HCT116 (cell line): ENCODE measurements at regions not wholly inside any gene's neighbourhood (a gene's known extent, or its start where the extent isn't known, plus 50 kb on each side); places are given as distances from the start of the nearest gene placed in this dataset.

Source experiments
- ATAC-seq: fragments of 200-7000 bp; cut with Tn5 transposase; 2 replicates; pipeline ENCODE4 v1.9.1; 2020; ENCODE audit warnings: mild to moderate bottlenecking, moderate library complexity
- BruUV-seq: library from RNA; stranded (reverse); fragments of 400-500 nt; replicated peaks from 2 replicates; lab custom pipeline; 2021; lab: Mats Ljungman, UMichigan
- CTCF ChIA-PET: fragments of 300-600 bp; sonication (Branson Sonifier 250); formaldehyde crosslinking; loops from one replicate; lab custom pipeline; 2021; ENCODE audit warnings: antibody characterized with exemption; lab: Charles Lee
- POLR2A ChIA-PET: fragments of 300-600, 350-600 bp; sonication (Branson Sonifier 250); formaldehyde crosslinking; loops from one replicate; lab custom pipeline; 2021; ENCODE audit warnings: antibody characterized with exemption; lab: Charles Lee
- RAD21 ChIA-PET, 2 experiments: fragments of 300-600 bp; sonication (Branson Sonifier 250); formaldehyde crosslinking; loops; one replicate each; lab custom pipeline; 2023; ENCODE audit warnings: low total read pairs in 2 of 2; ENCODE audit not compliant: uncharacterized antibody in 2 of 2, unreplicated experiment in 2 of 2, low non-redundant PET in 1 of 2; lab: Charles Lee
- DNase-seq: peaks from one replicate; pipeline ENCODE4 v3.0.0-alpha.2; 2010; ENCODE audit warnings: low read depth, low spot score
- H2AFZ ChIP-seq: fragments of 200-600 bp; shearing (Covaris generic), sonication (generic); 2 replicates; pipeline ENCODE4 v1.6.1; 2017; ENCODE audit warnings: low read depth, mixed run types, mixed read lengths, antibody characterized with exemption, low read length; ENCODE audit not compliant: poor library complexity, severe bottlenecking
- H3K27ac ChIP-seq: 2 replicates; pipeline ENCODE4 v1.5.1; 2012; ENCODE audit warnings: low read depth, low read length
- H3K27me3 ChIP-seq: fragments of 200-600 bp; sonication (generic); 2 replicates; pipeline ENCODE4 v1.6.1; 2016; ENCODE audit warnings: mixed run types, low read length, mixed read lengths; ENCODE audit not compliant: insufficient read depth
- H3K36me3 ChIP-seq, 2 experiments: fragments of 200-500 bp in 1 of 2; fragments of 200-600 bp in 1 of 2; sonication (Bioruptor generic) in 1 of 2; sonication (generic) in 1 of 2; 2 replicates each; pipeline versions ENCODE4 v1.5.1 to v1.6.1; 2014 to 2016; ENCODE audit warnings: low read length in 2 of 2, inconsistent platforms in 1 of 2, mixed read lengths in 1 of 2, mixed run types in 1 of 2; ENCODE audit not compliant: insufficient read depth in 2 of 2, control insufficient read depth in 1 of 2
- H3K4me1 ChIP-seq, 2 experiments: fragments of 200-600 bp in 1 of 2; sonication (generic) in 1 of 2; 2 replicates each; pipeline versions ENCODE4 v1.5.1 to v1.6.1; 2012 to 2017; ENCODE audit warnings: low read length in 2 of 2, inconsistent platforms in 1 of 2, mild to moderate bottlenecking in 1 of 2, mixed read lengths in 1 of 2, mixed run types in 1 of 2, moderate library complexity in 1 of 2; ENCODE audit not compliant: insufficient read depth in 2 of 2, control insufficient read depth in 1 of 2
- H3K4me2 ChIP-seq: fragments of 200-600 bp; sonication (generic); 2 replicates; pipeline ENCODE4 v1.6.1; 2017; ENCODE audit warnings: mixed run types, low read length, mixed read lengths
- H3K4me3 ChIP-seq, 2 experiments: fragments of 200-600 bp in 1 of 2; sonication (generic) in 1 of 2; replicated peaks in 1 of 2; 2 replicates each; pipeline ENCODE4 v1.5.1; 2011 to 2016; ENCODE audit warnings: low read length in 2 of 2, control low read depth in 1 of 2, low read depth in 1 of 2, mild to moderate bottlenecking in 1 of 2, mixed read lengths in 1 of 2, mixed run types in 1 of 2
- H3K79me2 ChIP-seq: fragments of 200-600 bp; sonication (generic); 2 replicates; pipeline ENCODE4 v1.6.1; 2017; ENCODE audit warnings: mild to moderate bottlenecking, mixed run types, low read length, moderate library complexity, mixed read lengths; ENCODE audit not compliant: insufficient read depth
- H3K9ac ChIP-seq: fragments of 200-600 bp; sonication (generic); 2 replicates; pipeline ENCODE4 v1.6.1; 2016; ENCODE audit warnings: low read length, mixed read lengths
- H3K9me2 ChIP-seq: fragments of 200-600 bp; sonication (generic), shearing (Covaris generic); 2 replicates; pipeline ENCODE4 v1.6.1; 2017; ENCODE audit warnings: mixed run types, mild to moderate bottlenecking, moderate library complexity; ENCODE audit not compliant: insufficient read depth
- H3K9me3 ChIP-seq, 2 experiments: fragments of 200-500 bp in 1 of 2; fragments of 200-600 bp in 1 of 2; sonication (Bioruptor generic) in 1 of 2; sonication (generic) in 1 of 2; 2 replicates each; pipeline ENCODE4 v1.6.1; 2014 to 2017; ENCODE audit warnings: low read length in 2 of 2, mixed read lengths in 2 of 2, inconsistent platforms in 1 of 2, low read depth in 1 of 2, mild to moderate bottlenecking in 1 of 2, mixed run types in 1 of 2, moderate library complexity in 1 of 2; ENCODE audit not compliant: control insufficient read depth in 1 of 2, insufficient read depth in 1 of 2
- H4K20me1 ChIP-seq: fragments of 200-600 bp; sonication (generic), shearing (Covaris generic); 2 replicates; pipeline ENCODE4 v1.6.1; 2017; ENCODE audit warnings: mixed run types, mild to moderate bottlenecking, moderate library complexity; ENCODE audit not compliant: insufficient read depth
- CBX3 ChIP-seq: IDR thresholded peaks from 2 replicates; pipeline ENCODE4 v1.6.1; 2012; ENCODE audit warnings: low read depth
- EGR1 ChIP-seq: IDR thresholded peaks from 2 replicates; pipeline ENCODE4 v1.6.1; 2012; ENCODE audit warnings: low read depth
- EZH2 ChIP-seq: fragments of 200-600 bp; sonication (generic); IDR thresholded peaks from 2 replicates; pipeline ENCODE4 v1.6.1; 2017; ENCODE audit warnings: antibody characterized with exemption, mixed run types
- FOSL1 ChIP-seq: IDR thresholded peaks from 2 replicates; pipeline ENCODE4 v1.6.1; 2012; ENCODE audit warnings: low read depth
- POLR2A ChIP-seq: IDR thresholded peaks from 2 replicates; pipeline ENCODE4 v1.7.0; 2011; ENCODE audit warnings: borderline replicate concordance; ENCODE audit not compliant: insufficient read depth, insufficient read length; ENCODE audit errors: extremely low read depth
- RAD21 ChIP-seq: IDR thresholded peaks from 2 replicates; pipeline ENCODE4 v1.6.1; 2012; ENCODE audit warnings: low read depth, mild to moderate bottlenecking
- SP1 ChIP-seq: IDR thresholded peaks from 2 replicates; pipeline ENCODE4 v1.6.1; 2012; ENCODE audit warnings: low read depth
- SRF ChIP-seq: IDR thresholded peaks from 2 replicates; pipeline ENCODE4 v1.6.1; 2012; ENCODE audit warnings: low read depth
- TCF7L2 ChIP-seq: IDR thresholded peaks from 2 replicates; pipeline ENCODE4 v1.7.0; 2011; ENCODE audit warnings: borderline replicate concordance, inconsistent platforms; ENCODE audit not compliant: insufficient read depth, insufficient read length; ENCODE audit errors: extremely low read depth
- ZFX ChIP-seq: fragments of 450-650 bp; IDR thresholded peaks from 2 replicates; pipeline ENCODE4 v1.6.1; 2017
- intact Hi-C: fragments of 100-400 bp; cut with micrococcal nuclease; formaldehyde crosslinking; loops from 2 replicates; pipeline ENCODE4 v1.10.0; 2022
- TF ChIP-seq, protein P1 (sequence below), 3 experiments: fragments of 200-600 bp in 1 of 3; sonication (generic) in 1 of 3; IDR thresholded peaks in 2 of 3; conservative IDR thresholded peaks in 1 of 3; 2 replicates each; pipeline ENCODE4 v1.5.1; 2012 to 2017; ENCODE audit warnings: low read depth in 2 of 3, low read length in 2 of 3, antibody characterized with exemption in 1 of 3, borderline replicate concordance in 1 of 3, control low read depth in 1 of 3, mild to moderate bottlenecking in 1 of 3, mixed read lengths in 1 of 3, mixed run types in 1 of 3, moderate library complexity in 1 of 3; ENCODE audit not compliant: insufficient read depth in 1 of 3
- TF ChIP-seq, protein P2 (sequence below): IDR thresholded peaks from 2 replicates; pipeline ENCODE4 v1.6.1; 2012
- TF ChIP-seq, protein P3 (sequence below): IDR thresholded peaks from 2 replicates; pipeline ENCODE4 v1.6.1; 2012; ENCODE audit warnings: low read depth
- TF ChIP-seq, protein P4 (sequence below): IDR thresholded peaks from 2 replicates; pipeline ENCODE4 v1.6.1; 2011; ENCODE audit warnings: mild to moderate bottlenecking, low read length, moderate library complexity; ENCODE audit not compliant: insufficient replicate concordance; ENCODE audit errors: extremely low read depth

DNA sequence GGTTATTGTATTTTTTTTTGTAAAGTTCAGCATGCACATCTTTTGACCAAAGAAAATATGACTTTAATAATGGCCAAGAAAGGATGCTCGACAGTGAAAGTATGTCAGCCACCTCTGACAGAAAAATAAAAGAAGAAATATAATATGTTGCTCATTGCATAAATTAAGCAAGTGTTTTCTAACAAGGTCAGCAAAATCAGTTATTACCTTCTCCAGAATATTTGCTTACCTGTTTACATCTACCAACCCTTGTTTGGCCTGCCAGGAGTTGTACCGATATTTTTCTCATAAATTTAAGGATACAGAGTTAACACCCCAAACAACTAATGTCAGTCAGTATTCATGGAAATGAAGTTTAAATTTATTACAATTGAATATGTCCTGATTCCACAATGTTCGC, 685.4 kb downstream of the PLA2G4A start:
- H3K9ac ChIP-seq = no peak overlapping the region
- H3K4me2 ChIP-seq = no peak overlapping the region
- no peak overlapping the region for H3K4me3 ChIP-seq
- BruUV-seq = no TSS peak
- no peak for DNase-seq
- no peaks in the 10 kb centered on the region for H3K36me3 ChIP-seq
- no peak for ATAC-seq
- no peaks in the 10 kb centered on the region for H4K20me1 ChIP-seq
- H3K79me2 ChIP-seq = no peaks in the 10 kb centered on the region
- intact Hi-C loops = no loop called here
- TF ChIP-seq, protein P1, sequence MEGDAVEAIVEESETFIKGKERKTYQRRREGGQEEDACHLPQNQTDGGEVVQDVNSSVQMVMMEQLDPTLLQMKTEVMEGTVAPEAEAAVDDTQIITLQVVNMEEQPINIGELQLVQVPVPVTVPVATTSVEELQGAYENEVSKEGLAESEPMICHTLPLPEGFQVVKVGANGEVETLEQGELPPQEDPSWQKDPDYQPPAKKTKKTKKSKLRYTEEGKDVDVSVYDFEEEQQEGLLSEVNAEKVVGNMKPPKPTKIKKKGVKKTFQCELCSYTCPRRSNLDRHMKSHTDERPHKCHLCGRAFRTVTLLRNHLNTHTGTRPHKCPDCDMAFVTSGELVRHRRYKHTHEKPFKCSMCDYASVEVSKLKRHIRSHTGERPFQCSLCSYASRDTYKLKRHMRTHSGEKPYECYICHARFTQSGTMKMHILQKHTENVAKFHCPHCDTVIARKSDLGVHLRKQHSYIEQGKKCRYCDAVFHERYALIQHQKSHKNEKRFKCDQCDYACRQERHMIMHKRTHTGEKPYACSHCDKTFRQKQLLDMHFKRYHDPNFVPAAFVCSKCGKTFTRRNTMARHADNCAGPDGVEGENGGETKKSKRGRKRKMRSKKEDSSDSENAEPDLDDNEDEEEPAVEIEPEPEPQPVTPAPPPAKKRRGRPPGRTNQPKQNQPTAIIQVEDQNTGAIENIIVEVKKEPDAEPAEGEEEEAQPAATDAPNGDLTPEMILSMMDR (IDR thresholded peaks at IDR 0.05 in 2 of 3, conservative IDR thresholded peaks at IDR 0.05 in 1 of 3; ENCODE audit: borderline replicate concordance in 1 of 3, insufficient read depth in 1 of 3, low read depth in 2 of 3, low read length in 2 of 3) = no peak
- TF ChIP-seq TCF7L2 (no peak), EZH2 (no peak), SP1 (no peak), ZFX (no peak), SRF (no peak), FOSL1 (no peak), POLR2A (no peak), CBX3 (no peak), EGR1 (no peak), RAD21 (no peak)
- TF ChIP-seq, protein P2, sequence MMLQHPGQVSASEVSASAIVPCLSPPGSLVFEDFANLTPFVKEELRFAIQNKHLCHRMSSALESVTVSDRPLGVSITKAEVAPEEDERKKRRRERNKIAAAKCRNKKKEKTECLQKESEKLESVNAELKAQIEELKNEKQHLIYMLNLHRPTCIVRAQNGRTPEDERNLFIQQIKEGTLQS = no peak
- TF ChIP-seq, protein P3, sequence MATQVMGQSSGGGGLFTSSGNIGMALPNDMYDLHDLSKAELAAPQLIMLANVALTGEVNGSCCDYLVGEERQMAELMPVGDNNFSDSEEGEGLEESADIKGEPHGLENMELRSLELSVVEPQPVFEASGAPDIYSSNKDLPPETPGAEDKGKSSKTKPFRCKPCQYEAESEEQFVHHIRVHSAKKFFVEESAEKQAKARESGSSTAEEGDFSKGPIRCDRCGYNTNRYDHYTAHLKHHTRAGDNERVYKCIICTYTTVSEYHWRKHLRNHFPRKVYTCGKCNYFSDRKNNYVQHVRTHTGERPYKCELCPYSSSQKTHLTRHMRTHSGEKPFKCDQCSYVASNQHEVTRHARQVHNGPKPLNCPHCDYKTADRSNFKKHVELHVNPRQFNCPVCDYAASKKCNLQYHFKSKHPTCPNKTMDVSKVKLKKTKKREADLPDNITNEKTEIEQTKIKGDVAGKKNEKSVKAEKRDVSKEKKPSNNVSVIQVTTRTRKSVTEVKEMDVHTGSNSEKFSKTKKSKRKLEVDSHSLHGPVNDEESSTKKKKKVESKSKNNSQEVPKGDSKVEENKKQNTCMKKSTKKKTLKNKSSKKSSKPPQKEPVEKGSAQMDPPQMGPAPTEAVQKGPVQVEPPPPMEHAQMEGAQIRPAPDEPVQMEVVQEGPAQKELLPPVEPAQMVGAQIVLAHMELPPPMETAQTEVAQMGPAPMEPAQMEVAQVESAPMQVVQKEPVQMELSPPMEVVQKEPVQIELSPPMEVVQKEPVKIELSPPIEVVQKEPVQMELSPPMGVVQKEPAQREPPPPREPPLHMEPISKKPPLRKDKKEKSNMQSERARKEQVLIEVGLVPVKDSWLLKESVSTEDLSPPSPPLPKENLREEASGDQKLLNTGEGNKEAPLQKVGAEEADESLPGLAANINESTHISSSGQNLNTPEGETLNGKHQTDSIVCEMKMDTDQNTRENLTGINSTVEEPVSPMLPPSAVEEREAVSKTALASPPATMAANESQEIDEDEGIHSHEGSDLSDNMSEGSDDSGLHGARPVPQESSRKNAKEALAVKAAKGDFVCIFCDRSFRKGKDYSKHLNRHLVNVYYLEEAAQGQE = no peak
- TF ChIP-seq, protein P4, sequence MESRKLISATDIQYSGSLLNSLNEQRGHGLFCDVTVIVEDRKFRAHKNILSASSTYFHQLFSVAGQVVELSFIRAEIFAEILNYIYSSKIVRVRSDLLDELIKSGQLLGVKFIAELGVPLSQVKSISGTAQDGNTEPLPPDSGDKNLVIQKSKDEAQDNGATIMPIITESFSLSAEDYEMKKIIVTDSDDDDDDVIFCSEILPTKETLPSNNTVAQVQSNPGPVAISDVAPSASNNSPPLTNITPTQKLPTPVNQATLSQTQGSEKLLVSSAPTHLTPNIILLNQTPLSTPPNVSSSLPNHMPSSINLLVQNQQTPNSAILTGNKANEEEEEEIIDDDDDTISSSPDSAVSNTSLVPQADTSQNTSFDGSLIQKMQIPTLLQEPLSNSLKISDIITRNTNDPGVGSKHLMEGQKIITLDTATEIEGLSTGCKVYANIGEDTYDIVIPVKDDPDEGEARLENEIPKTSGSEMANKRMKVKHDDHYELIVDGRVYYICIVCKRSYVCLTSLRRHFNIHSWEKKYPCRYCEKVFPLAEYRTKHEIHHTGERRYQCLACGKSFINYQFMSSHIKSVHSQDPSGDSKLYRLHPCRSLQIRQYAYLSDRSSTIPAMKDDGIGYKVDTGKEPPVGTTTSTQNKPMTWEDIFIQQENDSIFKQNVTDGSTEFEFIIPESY = no peak
- ChIA-PET RAD21 (no interaction called here), POLR2A (no interaction called here), CTCF (no interaction called here)
- no peaks in the 10 kb centered on the region for H3K9me3 ChIP-seq
- H3K27ac ChIP-seq = no peak overlapping the region
- peaks cover 2 to 19% of the 10 kb centered on the region in 2 experiments; a peak in 3 of 4 replicates for H3K4me1 ChIP-seq
- no peaks in the 10 kb centered on the region for H3K9me2 ChIP-seq
- H2AFZ ChIP-seq = no peak overlapping the region
- no peaks in the 10 kb centered on the region for H3K27me3 ChIP-seq
